NCI-H748 (cell line): ENCODE measurements at regions not wholly inside any gene's neighbourhood (a gene's known extent, or its start where the extent isn't known, plus 50 kb on each side); places are given as distances from the start of the nearest gene placed in this dataset.

ENCODE experiments used
- DNase-seq: peaks from one replicate; lab custom pipeline; 2025; ENCODE audit not compliant: unreplicated experiment; lab: John Stamatoyannopoulos, UW

- peak; percentile 17 for DNase-seq
Measured at GRCh38 chr19:33946535-33947264, 150.0 kb downstream of the KCTD15 start.

GRCh38 chr19:33947265-33947964, 150.7 kb downstream of the KCTD15 start:
- DNase-seq: peak; percentile 14

- no peak for DNase-seq
Measured at GRCh38 chr19:33948651-33949335, 152.1 kb downstream of the KCTD15 start.

- peak; percentile 19 for DNase-seq
Measured at GRCh38 chr19:33950091-33950750, 153.6 kb downstream of the KCTD15 start.

- no peak for DNase-seq
Measured at GRCh38 chr19:33953023-33953422, 156.4 kb downstream of the KCTD15 start.

GRCh38 chr19:33953592-33953991, 156.9 kb downstream of the KCTD15 start:
- no peak for DNase-seq

GRCh38 chr19:33954686-33955085, 158.0 kb downstream of the KCTD15 start:
- no peak for DNase-seq

GRCh38 chr19:33956941-33957340, 160.3 kb downstream of the KCTD15 start:
- no peak for DNase-seq

- DNase-seq: no peak
Measured at GRCh38 chr19:33957804-33958203, 161.1 kb downstream of the KCTD15 start.

- no peak for DNase-seq
Measured at GRCh38 chr19:33960566-33960965, 163.9 kb downstream of the KCTD15 start.

- DNase-seq: no peak
Measured at GRCh38 chr19:33962161-33962560, 165.5 kb downstream of the KCTD15 start.

- no peak for DNase-seq
Measured at GRCh38 chr19:33963514-33963913, 166.8 kb downstream of the KCTD15 start.

- no peak for DNase-seq
Measured at GRCh38 chr19:33971073-33971472, 174.4 kb downstream of the KCTD15 start.

- DNase-seq: no peak
Measured at GRCh38 chr19:33977756-33978685, 181.4 kb downstream of the KCTD15 start.

- no peak for DNase-seq
Measured at GRCh38 chr19:33982706-33983105, 186.0 kb downstream of the KCTD15 start.

GRCh38 chr19:33988601-33989000, 183.7 kb upstream of the LSM14A start:
- DNase-seq: no peak

GRCh38 chr19:33997690-33998089, 174.6 kb upstream of the LSM14A start:
- DNase-seq: no peak

- DNase-seq: no peak
Measured at GRCh38 chr19:33998302-33998701, 174.0 kb upstream of the LSM14A start.

- peak; percentile 17 for DNase-seq
Measured at GRCh38 chr19:33998739-33999345, 173.5 kb upstream of the LSM14A start.

GRCh38 chr19:34017024-34017423, 155.3 kb upstream of the LSM14A start:
- DNase-seq: no peak
